Stimulated activated naive CD4-positive, alpha-beta T cell (primary cell): ENCODE measurements at regions not wholly inside any gene's neighbourhood (a gene's known extent, or its start where the extent isn't known, plus 50 kb on each side); places are given as distances from the start of the nearest gene placed in this dataset.

Experiments
- DNase-seq, 6 experiments: peaks; one replicate each; lab custom pipeline; 2025; lab: John Stamatoyannopoulos, UW

DNA sequence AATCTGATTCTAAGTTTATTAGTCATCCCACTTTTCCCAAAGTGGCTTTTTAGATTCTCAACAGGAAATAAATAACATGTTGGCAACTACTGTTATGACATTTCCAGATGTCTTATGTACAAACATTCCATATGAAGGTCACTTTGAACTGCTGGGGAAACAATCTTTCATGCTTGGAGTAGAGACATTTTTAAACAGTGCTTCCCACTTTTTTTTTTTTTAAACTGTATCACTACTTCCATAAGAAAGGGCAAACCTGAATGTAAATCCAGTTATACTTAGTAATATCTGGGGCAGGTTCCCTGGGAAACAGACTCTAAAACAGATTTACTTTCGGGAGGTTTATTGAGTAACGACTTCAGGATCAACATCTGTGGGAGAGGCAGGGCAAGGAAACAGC lies 473.8 kb downstream of the TAFA4 start:
- DNase-seq = no peak

GRCh38 chr3:68448510-68449383 lies 483.6 kb downstream of the TAFA4 start:
- DNase-seq = no peak

- no peak for DNase-seq
Observed at GRCh38 chr3:68447885-68448284, 484.5 kb downstream of the TAFA4 start.

- no peak for DNase-seq
Observed at GRCh38 chr3:68441054-68441453, 491.3 kb downstream of the TAFA4 start.

DNA sequence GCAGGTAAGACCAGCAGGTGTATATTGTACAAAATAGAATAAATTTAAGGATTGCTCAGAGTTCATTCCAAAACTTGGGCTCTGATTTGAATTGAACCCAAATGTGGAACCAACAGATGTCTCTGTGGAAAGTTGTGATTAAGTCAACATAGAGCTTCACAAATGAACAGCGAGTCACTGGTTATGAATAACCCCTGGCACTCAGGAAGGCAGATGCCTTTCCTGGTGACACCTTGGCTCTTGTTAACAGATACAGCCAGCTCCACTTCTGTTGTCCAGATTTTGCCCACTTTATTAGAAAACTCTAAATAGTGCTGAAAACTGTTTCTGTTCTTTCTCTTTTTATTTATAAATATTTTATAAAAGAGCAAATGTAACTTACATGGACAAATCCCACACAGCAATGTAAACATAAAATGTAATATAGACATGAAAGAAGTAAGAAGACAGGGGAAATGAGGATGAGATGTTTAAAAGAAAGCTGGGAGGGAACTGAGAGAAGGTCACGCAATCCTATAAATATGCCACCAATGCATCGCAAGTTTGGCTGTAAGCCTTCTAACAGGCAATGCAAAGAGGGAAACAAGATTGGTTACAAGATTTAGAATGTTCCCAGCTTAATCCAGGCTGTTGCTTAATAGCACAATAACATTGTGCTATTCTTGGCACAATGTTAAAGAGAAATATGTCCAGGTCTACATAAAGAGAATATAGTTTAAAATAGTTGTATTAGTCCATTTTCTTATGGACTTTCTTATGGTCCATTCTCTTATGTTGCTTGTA lies 495.5 kb downstream of the TAFA4 start:
- DNase-seq = no peak

- DNase-seq = no peak
Observed at GRCh38 chr3:68428495-68428894, 503.9 kb downstream of the TAFA4 start.

GRCh38 chr3:68424796-68425460 lies 507.4 kb downstream of the TAFA4 start:
- no peak for DNase-seq

DNA sequence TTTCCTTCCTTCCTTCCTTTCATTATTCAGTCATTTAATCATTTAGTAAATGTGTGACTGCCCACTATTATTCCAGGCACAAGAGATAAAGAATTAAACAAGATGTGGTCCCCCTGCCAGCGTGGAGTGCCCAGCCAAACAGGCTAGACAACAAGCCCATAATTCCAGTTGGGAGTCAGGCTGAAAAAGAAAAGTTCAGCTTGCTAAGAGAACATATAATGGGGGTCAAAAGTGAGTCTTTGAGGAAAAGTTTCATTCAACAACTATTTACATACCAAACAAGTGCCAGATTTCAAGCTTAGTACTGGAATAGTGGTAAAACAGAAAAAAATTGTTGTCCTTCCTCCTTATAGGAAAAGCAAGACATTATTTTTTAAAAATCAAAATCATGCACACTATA lies 523.7 kb downstream of the TAFA4 start:
- no peak for DNase-seq

DNA sequence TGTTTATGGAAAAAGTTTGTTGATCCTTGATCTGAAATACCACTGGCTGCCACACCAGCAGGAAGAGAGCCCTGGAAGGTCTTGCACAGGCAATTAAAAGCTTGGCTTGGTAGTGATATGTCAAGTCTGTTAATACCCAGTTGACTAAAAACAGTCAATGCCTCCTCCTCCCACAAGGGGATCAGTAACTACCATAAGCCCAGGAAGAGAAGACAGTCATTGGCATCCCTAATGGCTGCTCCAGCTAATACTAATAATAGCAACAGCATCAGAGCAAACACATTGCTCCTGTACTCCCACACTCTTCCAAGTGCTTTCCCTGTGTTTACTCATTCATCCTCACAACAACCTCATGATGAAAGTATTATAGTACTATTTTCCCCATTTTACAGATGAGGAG lies 528.6 kb downstream of the TAFA4 start:
- no peak for DNase-seq

DNA sequence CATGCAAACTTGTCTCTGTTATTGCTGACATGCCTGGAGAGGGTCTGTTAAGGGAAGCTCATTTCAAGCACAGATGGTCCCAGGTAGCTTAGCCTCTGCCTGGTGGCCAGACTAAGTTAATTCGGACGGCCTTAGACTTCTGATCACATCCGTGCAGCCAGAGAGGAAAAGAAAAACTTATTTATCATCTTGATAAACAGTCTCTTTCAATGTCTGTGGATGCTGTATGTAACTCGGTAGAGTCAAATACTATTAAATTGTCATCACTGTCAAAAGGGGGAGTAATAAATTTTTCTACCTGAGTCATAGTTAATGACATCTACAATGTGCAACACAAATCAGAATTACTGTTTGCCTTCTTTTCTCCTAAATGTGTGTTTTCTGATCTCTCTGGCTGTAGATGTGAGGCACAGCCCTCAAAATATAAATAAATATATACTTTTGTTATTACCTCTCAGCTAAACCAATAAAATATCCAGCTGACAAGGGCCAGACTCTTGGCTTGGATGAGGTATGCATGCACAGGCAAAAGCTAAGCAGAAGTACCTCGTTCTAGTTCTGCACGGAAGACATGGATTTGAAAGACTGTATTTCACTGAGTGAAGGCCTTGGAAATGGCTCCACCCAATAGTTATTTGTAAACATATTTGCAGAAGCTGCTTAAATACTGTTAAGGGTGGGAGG lies 530.0 kb downstream of the TAFA4 start:
- DNase-seq = no peak

DNA sequence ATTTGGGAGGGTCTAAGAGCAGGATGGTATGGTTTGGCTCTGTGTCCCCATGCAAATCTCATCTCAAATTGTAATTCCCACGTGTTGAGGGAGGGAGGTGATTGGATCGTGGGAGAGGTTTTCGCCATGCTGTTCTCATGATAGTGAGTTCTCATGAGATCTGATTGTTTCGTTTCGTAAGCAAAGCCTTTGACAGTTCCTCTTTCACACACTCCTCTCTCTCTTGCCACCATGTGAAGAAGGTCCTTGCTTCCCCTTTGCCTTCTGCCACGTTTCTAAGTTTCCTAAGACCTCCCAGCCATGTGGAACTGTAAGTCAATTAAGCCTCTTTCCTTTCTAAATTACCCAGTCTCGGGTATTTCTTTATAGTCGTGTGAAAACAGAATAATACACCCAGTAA lies 553.7 kb downstream of the TAFA4 start:
- DNase-seq = no peak

- no peak for DNase-seq
Observed at GRCh38 chr3:68373727-68374126, 558.6 kb downstream of the TAFA4 start.

GRCh38 chr3:68363796-68364195 lies 568.6 kb downstream of the TAFA4 start:
- DNase-seq = no peak

DNA sequence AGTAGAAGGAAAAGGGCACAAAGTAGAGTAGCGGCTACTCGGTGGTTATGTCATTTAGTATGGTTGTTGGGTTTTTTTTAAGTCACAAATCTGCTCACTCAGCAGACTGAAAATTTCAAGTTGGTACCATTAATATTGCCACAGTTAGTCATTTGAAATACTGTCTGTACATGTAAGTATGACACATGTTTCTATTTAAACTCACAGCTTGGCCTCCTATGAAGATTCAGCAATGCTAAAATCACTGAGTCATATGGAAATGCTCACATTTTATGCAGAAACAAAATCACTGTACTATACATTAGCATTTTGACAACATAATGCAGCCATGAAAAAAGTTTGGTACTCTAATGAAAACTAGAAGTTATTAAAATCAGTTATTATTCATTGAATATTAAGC lies 571.9 kb downstream of the TAFA4 start:
- DNase-seq = no peak

GRCh38 chr3:68345781-68346180 lies 586.6 kb downstream of the TAFA4 start:
- DNase-seq = no peak

- DNase-seq = no peak
Observed at GRCh38 chr3:68342426-68342825, 589.9 kb downstream of the TAFA4 start.

DNA sequence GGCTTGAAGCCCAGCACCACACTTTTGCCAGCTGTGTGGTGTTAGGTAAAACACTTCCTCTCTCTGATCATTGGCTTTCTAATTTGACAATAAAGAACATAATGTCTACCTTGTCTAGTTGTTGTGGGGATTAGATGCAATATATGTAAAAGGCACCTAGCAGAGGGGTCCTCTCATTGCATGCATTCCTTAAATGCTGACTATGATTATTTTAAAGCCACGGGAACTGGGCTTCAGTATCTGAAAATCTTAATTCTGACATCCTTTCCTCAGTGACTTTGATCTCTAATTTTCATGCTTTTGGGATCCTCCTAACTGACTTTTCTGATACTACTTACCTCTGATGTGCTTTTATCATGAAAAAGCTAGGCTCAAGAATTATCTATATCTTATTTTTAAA lies 596.3 kb downstream of the TAFA4 start:
- DNase-seq = no peak

DNA sequence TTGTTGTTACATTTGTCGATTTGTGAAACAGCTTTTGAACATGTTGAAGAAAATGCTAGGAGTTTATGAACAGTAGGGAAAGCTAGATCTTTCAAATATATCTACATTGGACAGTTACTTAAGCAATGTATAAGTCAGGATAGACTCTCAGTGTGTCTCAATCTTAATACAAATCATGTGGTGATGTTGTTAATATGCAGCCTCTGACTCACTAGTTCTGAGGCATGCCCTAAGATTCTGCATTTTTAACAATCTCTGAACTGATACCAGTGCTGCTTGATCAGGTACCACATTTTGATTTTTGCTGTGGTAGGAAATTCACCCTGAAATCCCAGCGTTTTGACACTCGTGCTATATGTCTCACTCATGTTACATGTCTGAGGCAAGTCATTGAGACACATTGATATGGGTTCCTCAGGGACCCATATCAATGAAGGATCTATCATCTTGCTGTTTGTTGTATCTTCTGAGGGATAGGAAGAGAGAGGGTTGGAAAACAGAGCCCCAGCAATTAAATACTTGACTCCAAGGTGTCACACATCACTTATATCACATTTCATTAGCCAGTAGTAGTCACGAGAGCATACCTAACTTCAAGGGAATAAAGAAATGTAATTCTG lies 597.9 kb downstream of the TAFA4 start:
- DNase-seq = no peak

- no peak for DNase-seq
Observed at GRCh38 chr3:68328049-68328448, 604.3 kb downstream of the TAFA4 start.

GRCh38 chr3:68315964-68316363 lies 616.4 kb downstream of the TAFA4 start:
- DNase-seq = no peak

GRCh38 chr3:68315546-68315945 lies 616.8 kb downstream of the TAFA4 start:
- DNase-seq = no peak

- DNase-seq = peak in 2 of 6 experiments; percentile 6 to 11
Observed at GRCh38 chr3:68306571-68306970, 625.8 kb downstream of the TAFA4 start.
